ENCODE measurements at regions not wholly inside any gene's neighbourhood (a gene's known extent, or its start where the extent isn't known, plus 50 kb on each side); places are given as distances from the start of the nearest gene placed in this dataset.
A peak's percentile ranks its signal among the peaks of the same experiment; 100 is the strongest.

GRCh38 chr10:10576937-10577336 is 440.7 kb upstream of the CELF2 start:
- no peak for DNase-seq (ENCODE audit: extremely low read depth, low read depth)
- TF ChIP-seq CTCF (IDR thresholded peaks at IDR 0.05; ENCODE audit: low read depth, low read length, missing control alignments), result no peak
- no peak overlapping the region for H3K4me3 ChIP-seq (replicated peaks; ENCODE audit: low read depth, low read length)

GRCh38 chr10:10579709-10580108 is 438.0 kb upstream of the CELF2 start:
- TF ChIP-seq CTCF (IDR thresholded peaks at IDR 0.05; ENCODE audit: low read depth, low read length, missing control alignments), result no peak
- DNase-seq (ENCODE audit: extremely low read depth, low read depth), result no peak
- H3K4me3 ChIP-seq (replicated peaks; ENCODE audit: low read depth, low read length), result no peak overlapping the region

- TF ChIP-seq CTCF (IDR thresholded peaks at IDR 0.05; ENCODE audit: low read depth, low read length, missing control alignments), result no peak
- DNase-seq (ENCODE audit: extremely low read depth, low read depth), result no peak
These were observed 433.5 kb upstream of the CELF2 start for GRCh38 chr10:10584161-10584560.

GRCh38 chr10:10587744-10588393 is 429.8 kb upstream of the CELF2 start:
- H3K4me3 ChIP-seq (replicated peaks; ENCODE audit: low read depth, low read length), result no peak overlapping the region
- DNase-seq (ENCODE audit: extremely low read depth, low read depth), result no peak
- no peak for TF ChIP-seq CTCF (IDR thresholded peaks at IDR 0.05; ENCODE audit: low read depth, low read length, missing control alignments)

More at GRCh38 chr10:10584161-10584560, 433.5 kb upstream of the CELF2 start:
- H3K4me3 ChIP-seq (replicated peaks; ENCODE audit: low read depth, low read length), result no peak overlapping the region

GRCh38 chr10:10589540-10590303 is 427.9 kb upstream of the CELF2 start:
- no peak for TF ChIP-seq CTCF (IDR thresholded peaks at IDR 0.05; ENCODE audit: low read depth, low read length, missing control alignments)
- peak; percentile 6 for DNase-seq (ENCODE audit: extremely low read depth, low read depth)
- no peak overlapping the region for H3K4me3 ChIP-seq (replicated peaks; ENCODE audit: low read depth, low read length)

GRCh38 chr10:10591715-10592341 is 425.8 kb upstream of the CELF2 start:
- no peak overlapping the region for H3K4me3 ChIP-seq (replicated peaks; ENCODE audit: low read depth, low read length)
- no peak for DNase-seq (ENCODE audit: extremely low read depth, low read depth)
- TF ChIP-seq CTCF (IDR thresholded peaks at IDR 0.05; ENCODE audit: low read depth, low read length, missing control alignments), result no peak
